Tibial nerve (tissue), 3 donors: ENCODE measurements at regions not wholly inside any gene's neighbourhood (a gene's known extent, or its start where the extent isn't known, plus 50 kb on each side); places are given as distances from the start of the nearest gene placed in this dataset.
"Not testable (repeated sequence)": the region's sequence is repeated elsewhere in the genome, so short reads cannot be mapped to it uniquely, and the experiment has no call there.

Source experiments
- POLR2A ChIP-seq, 2 donors: fragments of 450-650 bp; IDR thresholded peaks; one replicate each; pipeline ENCODE4 v1.6.1; 2017; ENCODE audit warnings: antibody characterized with exemption in 2 of 2, mild to moderate bottlenecking in 2 of 2, moderate library complexity in 2 of 2
- TF ChIP-seq, protein P1 (sequence below), 5 experiments: fragments of 200-600 bp in 3 of 5; fragments of 450-650 bp in 2 of 5; sonication (generic) in 3 of 5; IDR thresholded peaks; one replicate each; pipeline ENCODE4 v1.5.1; 2016 to 2019; ENCODE audit warnings: antibody characterized with exemption in 5 of 5, mild to moderate bottlenecking in 3 of 5, moderate library complexity in 2 of 5

DNA sequence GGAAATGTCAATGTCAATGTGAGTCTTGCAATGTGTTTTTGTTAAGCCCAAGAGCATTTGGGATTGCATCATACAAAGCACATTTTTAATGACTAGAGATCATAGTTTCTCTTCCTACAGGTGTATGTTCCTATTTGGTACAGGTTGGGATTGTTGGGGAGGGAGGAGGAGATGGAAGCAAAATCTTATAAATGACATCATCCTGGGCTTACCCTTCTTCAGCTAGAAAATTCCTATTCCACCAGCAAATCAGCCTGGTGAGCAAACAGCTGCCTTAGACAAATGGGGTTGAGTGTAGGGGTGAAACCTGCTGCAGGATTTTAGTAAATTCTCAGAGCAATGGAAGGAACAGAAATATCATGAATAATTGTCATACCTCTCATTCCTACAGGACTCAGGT is 165.3 kb upstream of the PLGLB2 start:
- TF ChIP-seq, protein P1, sequence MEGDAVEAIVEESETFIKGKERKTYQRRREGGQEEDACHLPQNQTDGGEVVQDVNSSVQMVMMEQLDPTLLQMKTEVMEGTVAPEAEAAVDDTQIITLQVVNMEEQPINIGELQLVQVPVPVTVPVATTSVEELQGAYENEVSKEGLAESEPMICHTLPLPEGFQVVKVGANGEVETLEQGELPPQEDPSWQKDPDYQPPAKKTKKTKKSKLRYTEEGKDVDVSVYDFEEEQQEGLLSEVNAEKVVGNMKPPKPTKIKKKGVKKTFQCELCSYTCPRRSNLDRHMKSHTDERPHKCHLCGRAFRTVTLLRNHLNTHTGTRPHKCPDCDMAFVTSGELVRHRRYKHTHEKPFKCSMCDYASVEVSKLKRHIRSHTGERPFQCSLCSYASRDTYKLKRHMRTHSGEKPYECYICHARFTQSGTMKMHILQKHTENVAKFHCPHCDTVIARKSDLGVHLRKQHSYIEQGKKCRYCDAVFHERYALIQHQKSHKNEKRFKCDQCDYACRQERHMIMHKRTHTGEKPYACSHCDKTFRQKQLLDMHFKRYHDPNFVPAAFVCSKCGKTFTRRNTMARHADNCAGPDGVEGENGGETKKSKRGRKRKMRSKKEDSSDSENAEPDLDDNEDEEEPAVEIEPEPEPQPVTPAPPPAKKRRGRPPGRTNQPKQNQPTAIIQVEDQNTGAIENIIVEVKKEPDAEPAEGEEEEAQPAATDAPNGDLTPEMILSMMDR (IDR thresholded peaks at IDR 0.05): not testable (repeated sequence)
- TF ChIP-seq POLR2A (IDR thresholded peaks at IDR 0.05): not testable (repeated sequence)
